ENCODE measurements at regions not wholly inside any gene's neighbourhood (a gene's known extent, or its start where the extent isn't known, plus 50 kb on each side); places are given as distances from the start of the nearest gene placed in this dataset.

- H3K9me3 ChIP-seq (ENCODE audit: low read length) = no peaks in the 10 kb centered on the region
- no peak overlapping the region for H3K4me3 ChIP-seq (ENCODE audit: low read length)
- no peaks in the 10 kb centered on the region for H3F3A ChIP-seq (ENCODE audit: insufficient read depth, low read length, poor library complexity, severe bottlenecking)
- no peak overlapping the region for H3K9ac ChIP-seq (ENCODE audit: low read length)
- no peaks in the 10 kb centered on the region for H3K27me3 ChIP-seq (ENCODE audit: insufficient read depth, low read depth, low read length)
- H3K36me3 ChIP-seq (ENCODE audit: insufficient read depth, low read length) = no peaks in the 10 kb centered on the region
- no peaks in the 10 kb centered on the region for H3K9me2 ChIP-seq (ENCODE audit: insufficient read depth, low read length)
- no peaks in the 10 kb centered on the region for H3K79me2 ChIP-seq (replicated peaks; ENCODE audit: insufficient read depth, low read length)
- no peak overlapping the region for H3K27ac ChIP-seq (ENCODE audit: low read length)
- no peak overlapping the region for H3K4me2 ChIP-seq (ENCODE audit: low read length)
- no peak overlapping the region for H2AFZ ChIP-seq (ENCODE audit: low read depth, low read length)
- TF ChIP-seq TAF1 (IDR thresholded peaks at IDR 0.05; ENCODE audit: low read depth) = no peak
- TF ChIP-seq MXI1 (conservative IDR thresholded peaks at IDR 0.05; ENCODE audit: poor library complexity, severe bottlenecking) = no peak
- no peak for TF ChIP-seq EP300 (conservative IDR thresholded peaks at IDR 0.05; ENCODE audit: poor library complexity, severe bottlenecking)
- no peak for TF ChIP-seq CTCF (IDR thresholded peaks at IDR 0.05; ENCODE audit: poor library complexity, severe bottlenecking)
- H4K20me1 ChIP-seq (ENCODE audit: insufficient read depth) = no peaks in the 10 kb centered on the region
These were observed 160.8 kb upstream of the PRICKLE1 start for GRCh38 chr12:42750356-42750755.

DNA sequence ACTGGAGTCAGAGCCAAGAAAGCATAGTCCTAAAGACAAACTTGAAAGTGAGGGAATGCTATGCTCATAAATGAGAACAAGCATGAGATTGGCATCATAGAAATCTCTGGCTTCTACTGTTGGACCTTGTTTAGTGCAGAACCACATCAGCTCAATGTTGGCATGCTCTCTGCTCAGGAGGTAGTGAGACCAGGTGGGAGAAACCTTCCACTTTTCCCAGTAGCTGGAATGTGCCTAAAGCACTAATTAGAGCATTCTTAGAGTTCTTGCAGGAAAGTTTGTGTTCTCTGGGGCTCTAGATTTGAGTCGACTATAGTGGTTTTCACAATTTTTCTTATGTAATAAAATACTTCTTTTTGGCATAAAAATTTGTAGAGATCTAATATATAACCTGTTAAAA lies 159.7 kb upstream of the PRICKLE1 start:
- Histone ChIP-seq H3F3A (ENCODE audit: insufficient read depth, low read length, poor library complexity, severe bottlenecking) (no peaks in the 10 kb centered on the region), H3K36me3 (ENCODE audit: insufficient read depth, low read length) (no peaks in the 10 kb centered on the region), H3K4me2 (ENCODE audit: low read length) (no peak overlapping the region), H3K9me3 (ENCODE audit: low read length) (no peaks in the 10 kb centered on the region), H2AFZ (ENCODE audit: low read depth, low read length) (no peak overlapping the region), H3K9me2 (ENCODE audit: insufficient read depth, low read length) (no peaks in the 10 kb centered on the region), H3K9ac (ENCODE audit: low read length) (no peak overlapping the region), H3K27me3 (ENCODE audit: insufficient read depth, low read depth, low read length) (no peaks in the 10 kb centered on the region), H3K4me3 (ENCODE audit: low read length) (no peak overlapping the region), H3K79me2 (replicated peaks; ENCODE audit: insufficient read depth, low read length) (no peaks in the 10 kb centered on the region), H3K27ac (ENCODE audit: low read length) (no peak overlapping the region), H4K20me1 (ENCODE audit: insufficient read depth) (no peaks in the 10 kb centered on the region)
- TF ChIP-seq RAD21 (conservative IDR thresholded peaks at IDR 0.05) (no peak), EZH2 (IDR thresholded peaks at IDR 0.05; ENCODE audit: borderline replicate concordance, insufficient read depth, low read length, poor library complexity, severe bottlenecking) (no peak), CTCF (IDR thresholded peaks at IDR 0.05; ENCODE audit: poor library complexity, severe bottlenecking) (no peak), EP300 (conservative IDR thresholded peaks at IDR 0.05; ENCODE audit: poor library complexity, severe bottlenecking) (no peak), TAF1 (IDR thresholded peaks at IDR 0.05; ENCODE audit: low read depth) (no peak), SMC3 (conservative IDR thresholded peaks at IDR 0.05; ENCODE audit: poor library complexity) (no peak), REST (IDR thresholded peaks at IDR 0.05; ENCODE audit: borderline replicate concordance) (no peak)
